ENCODE measurements at regions not wholly inside any gene's neighbourhood (a gene's known extent, or its start where the extent isn't known, plus 50 kb on each side); places are given as distances from the start of the nearest gene placed in this dataset.

- DNase-seq: no peak
These were observed 173.9 kb upstream of the KLF3 start for GRCh38 chr4:38489924-38490639.

GRCh38 chr4:38490753-38491446 lies 173.1 kb upstream of the KLF3 start:
- no peak for DNase-seq

- DNase-seq: no peak
These were observed 172.0 kb upstream of the KLF3 start for GRCh38 chr4:38491854-38492478.

GRCh38 chr4:38493066-38493465 lies 170.9 kb upstream of the KLF3 start:
- no peak for DNase-seq

- DNase-seq: no peak
These were observed 168.6 kb upstream of the KLF3 start for GRCh38 chr4:38495446-38495845.

GRCh38 chr4:38497121-38497520 lies 166.9 kb upstream of the KLF3 start:
- no peak for DNase-seq

- DNase-seq: no peak
These were observed 164.9 kb upstream of the KLF3 start for GRCh38 chr4:38499101-38499500.

- no peak for DNase-seq
These were observed 163.6 kb upstream of the KLF3 start for GRCh38 chr4:38500433-38500832.

- no peak for DNase-seq
These were observed 162.3 kb upstream of the KLF3 start for GRCh38 chr4:38501698-38502097.

GRCh38 chr4:38503689-38504395 lies 160.2 kb upstream of the KLF3 start:
- no peak for DNase-seq

- DNase-seq: no peak
These were observed 159.6 kb upstream of the KLF3 start for GRCh38 chr4:38504396-38504715.

GRCh38 chr4:38509551-38509950 lies 154.4 kb upstream of the KLF3 start:
- DNase-seq: peak; percentile 32

GRCh38 chr4:38510201-38510600 lies 153.8 kb upstream of the KLF3 start:
- DNase-seq: no peak

GRCh38 chr4:38511702-38512101 lies 152.3 kb upstream of the KLF3 start:
- no peak for DNase-seq

- no peak for DNase-seq
These were observed 151.2 kb upstream of the KLF3 start for GRCh38 chr4:38512840-38513239.

- no peak for DNase-seq
These were observed 149.4 kb upstream of the KLF3 start for GRCh38 chr4:38514465-38515146.

GRCh38 chr4:38516190-38516589 lies 147.8 kb upstream of the KLF3 start:
- no peak for DNase-seq

GRCh38 chr4:38519666-38520065 lies 144.3 kb upstream of the KLF3 start:
- no peak for DNase-seq

GRCh38 chr4:38523054-38523453 lies 140.9 kb upstream of the KLF3 start:
- DNase-seq: peak; percentile 14

GRCh38 chr4:38523524-38524448 lies 140.2 kb upstream of the KLF3 start:
- DNase-seq: peak; percentile 31

- DNase-seq: no peak
These were observed 137.6 kb upstream of the KLF3 start for GRCh38 chr4:38526412-38526811.
